ENCODE measurements at regions not wholly inside any gene's neighbourhood (a gene's known extent, or its start where the extent isn't known, plus 50 kb on each side); places are given as distances from the start of the nearest gene placed in this dataset.

GRCh38 chr1:232452736-232453440 is 177.0 kb downstream of the SIPA1L2 start (continued):
- TF ChIP-seq RNF219 (CRISPR knock-in tag; IDR thresholded peaks at IDR 0.05) (no peak), CBX5 (IDR thresholded peaks at IDR 0.05; ENCODE audit: borderline replicate concordance, low read depth) (no peak), ZBTB49 (CRISPR knock-in tag; IDR thresholded peaks at IDR 0.05; ENCODE audit: borderline replicate concordance) (no peak), ZNF589 (CRISPR knock-in tag; IDR thresholded peaks at IDR 0.05; ENCODE audit: low read depth) (no peak)

GRCh38 chr1:232452117-232452516 is 177.8 kb downstream of the SIPA1L2 start:
- no peaks in the 10 kb centered on the region for H3K36me3 ChIP-seq (ENCODE audit: control insufficient read depth, insufficient read depth, low read length)
- 0% methylated on average over 3 of the region's 3 CpGs for WGBS (ENCODE audit: insufficient coverage, low coverage, missing lambda C conversion rate)
- no peak overlapping the region for H2AFZ ChIP-seq (ENCODE audit: low read depth, low read length)
- H3K27ac ChIP-seq (ENCODE audit: extremely low read depth, low read depth, low read length) = no peak overlapping the region
- intact Hi-C loops (cut with micrococcal nuclease) = no loop called here
- no peak overlapping the region for H3K4me3 ChIP-seq
- H3K9me3 ChIP-seq (replicated peaks; ENCODE audit: control insufficient read depth, insufficient read depth, low read depth, low read length) = no peaks in the 10 kb centered on the region
- H4K20me1 ChIP-seq (replicated peaks; ENCODE audit: control insufficient read depth, insufficient read depth, low read length) = no peaks in the 10 kb centered on the region
- no peaks in the 10 kb centered on the region for H3K4me1 ChIP-seq (replicated peaks in 1 of 2; ENCODE audit: control insufficient read depth in 2 of 2, insufficient read depth in 2 of 2, low read length in 2 of 2)
- no TSS peak for BruUV-seq (replicated peaks)
- ChIA-PET POLR2A (interaction anchor here (1.1 kb wide), 1 partner anchor 16 kb away, joined by 4 read pairs; no protein-coding TSS in a partner anchor), CTCF (ENCODE audit: low intra/inter-chr PET ratio) (no interaction called here)
- no peak for DNase-seq (ENCODE audit: extremely low read depth in 1 of 4, low spot score in 3 of 4)
- H3K27me3 ChIP-seq (ENCODE audit: control insufficient read depth in 2 of 2, insufficient read depth in 2 of 2, low read length in 2 of 2) = no peaks in the 10 kb centered on the region
- no peaks in the 10 kb centered on the region for H3K79me2 ChIP-seq (ENCODE audit: control insufficient read depth, insufficient read depth, low read length)
- no peaks in the 10 kb centered on the region for H3K9me1 ChIP-seq (ENCODE audit: control insufficient read depth, insufficient read depth, low read length)
- no peak overlapping the region for H3K4me2 ChIP-seq (ENCODE audit: insufficient read depth, low read length)
- no peak overlapping the region for H3K9ac ChIP-seq (ENCODE audit: insufficient read depth in 1 of 2, low read depth in 2 of 2, low read length in 2 of 2)
- ATAC-seq = no peak
- in situ Hi-C loops (cut with MboI) = no loop called here
- no peak for FAIRE-seq
- TF ChIP-seq ELF4 (CRISPR knock-in tag; IDR thresholded peaks at IDR 0.05) = no peak
- no peak for TF ChIP-seq SPI1 (IDR thresholded peaks at IDR 0.05; ENCODE audit: borderline replicate concordance, low read depth, low read length)
- TF ChIP-seq TFAP4 (CRISPR knock-in tag; IDR thresholded peaks at IDR 0.05; ENCODE audit: borderline replicate concordance) = no peak
- no peak for TF ChIP-seq GATAD2A (IDR thresholded peaks at IDR 0.05)
- TF ChIP-seq SMAD2 (IDR thresholded peaks at IDR 0.05; ENCODE audit: low read depth, low read length) = no peak
- TF ChIP-seq LCOR (CRISPR knock-in tag; IDR thresholded peaks at IDR 0.05) = no peak
- no peak for TF ChIP-seq ZBTB12 (CRISPR knock-in tag; IDR thresholded peaks at IDR 0.05)
- no peak for TF ChIP-seq STAG1 (CRISPR knock-in tag; IDR thresholded peaks at IDR 0.05; ENCODE audit: borderline replicate concordance)

Measured in K562 (cell line).